ENCODE measurements at regions not wholly inside any gene's neighbourhood (a gene's known extent, or its start where the extent isn't known, plus 50 kb on each side); places are given as distances from the start of the nearest gene placed in this dataset.

DNA sequence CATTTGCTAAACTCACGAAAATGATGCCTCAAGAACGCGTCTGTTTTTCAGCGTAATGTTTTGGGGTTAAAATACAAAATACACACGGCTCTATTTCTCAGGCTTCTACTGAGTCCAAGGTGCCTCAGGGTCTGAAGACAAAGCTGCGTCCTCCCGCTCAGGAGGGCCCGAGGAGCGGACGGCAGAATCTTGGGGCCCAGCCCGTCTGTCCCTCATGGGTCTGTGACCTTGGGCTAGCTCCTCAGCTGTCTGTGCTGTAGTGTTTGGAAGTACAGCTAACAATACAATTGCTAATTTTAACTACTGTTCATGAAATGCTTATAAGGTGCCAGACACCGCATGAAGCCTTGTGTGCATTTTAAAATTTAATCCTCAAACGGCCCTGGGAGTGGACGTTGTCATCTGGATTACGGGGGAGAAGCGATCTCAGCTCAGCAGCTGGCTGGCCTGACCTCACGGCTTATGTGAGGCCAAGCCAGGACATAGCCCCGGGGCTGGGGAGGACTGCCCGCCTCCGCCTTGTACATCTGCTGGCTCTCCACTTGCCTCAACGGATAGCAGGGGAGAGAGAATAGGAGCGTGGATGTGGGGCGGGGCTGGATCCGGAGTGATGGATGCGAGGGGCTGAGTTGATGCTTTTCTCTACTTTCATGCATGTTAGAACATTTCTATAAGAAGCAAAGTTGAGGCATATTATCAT is 357.4 kb downstream of the GLRX3 start:
- no peak for ATAC-seq
- no peak overlapping the region for H3K27ac Mint-ChIP-seq

More for the DNA sequence above, 357.4 kb downstream of the GLRX3 start:
- Mint-ChIP-seq H3K36me3 (ENCODE audit: low read depth) (peaks cover 58% of the 10 kb centered on the region), H3K4me3 (no peak overlapping the region), H3K4me1 (no peaks in the 10 kb centered on the region), H3K27me3 (ENCODE audit: insufficient read depth, low read depth, poor library complexity) (peaks cover 4% of the 10 kb centered on the region), H3K9me3 (peaks cover 100% of the 10 kb centered on the region)
- Histone ChIP-seq H3F3A (replicated peaks; ENCODE audit: low read depth) (no peaks in the 10 kb centered on the region), H3K9me2 (ENCODE audit: insufficient read depth) (no peaks in the 10 kb centered on the region), H3K4me3 (no peak overlapping the region), H4K20me1 (replicated peaks; ENCODE audit: insufficient read depth) (no peaks in the 10 kb centered on the region), H3K4me1 (ENCODE audit: insufficient read depth) (no peaks in the 10 kb centered on the region), H3K27ac (ENCODE audit: low read depth) (no peak overlapping the region), H3K4me2 (no peak overlapping the region), H3K36me3 (ENCODE audit: insufficient read depth) (no peaks in the 10 kb centered on the region), H2AFZ (no peak overlapping the region), H3K27me3 (ENCODE audit: insufficient read depth) (no peaks in the 10 kb centered on the region), H3K79me2 (replicated peaks; ENCODE audit: insufficient read depth) (no peaks in the 10 kb centered on the region)
- no peak for DNase-seq (ENCODE audit: low spot score)
- TF ChIP-seq JUNB (IDR thresholded peaks at IDR 0.05; ENCODE audit: unreplicated experiment) (no peak), CTCF (conservative IDR thresholded peaks at IDR 0.05; ENCODE audit: low read depth in 2 of 2) (no peak), STAT1 (IDR thresholded peaks at IDR 0.05; ENCODE audit: unreplicated experiment) (no peak), REST (IDR thresholded peaks at IDR 0.05; ENCODE audit: unreplicated experiment) (no peak), ZNF462 (CRISPR knock-in tag; IDR thresholded peaks at IDR 0.05) (no peak), ZNF331 (CRISPR knock-in tag; IDR thresholded peaks at IDR 0.05; ENCODE audit: low read depth) (no peak), NANOG (IDR thresholded peaks at IDR 0.05; ENCODE audit: borderline replicate concordance) (no peak), ETS1 (IDR thresholded peaks at IDR 0.05) (no peak), EZH2phosphoT487 (IDR thresholded peaks at IDR 0.05; ENCODE audit: unreplicated experiment) (no peak), POLR2AphosphoS5 (IDR thresholded peaks at IDR 0.05; ENCODE audit: low read depth) (no peak), EZH2 (IDR thresholded peaks at IDR 0.05; ENCODE audit: low read depth, unreplicated experiment) (no peak), ZNF114 (CRISPR knock-in tag; IDR thresholded peaks at IDR 0.05) (no peak), CREB1 (CRISPR knock-in tag; IDR thresholded peaks at IDR 0.05; ENCODE audit: low read depth) (no peak)

Measured in GM23338 (cell line).